ENCODE measurements at regions not wholly inside any gene's neighbourhood (a gene's known extent, or its start where the extent isn't known, plus 50 kb on each side); places are given as distances from the start of the nearest gene placed in this dataset.

DNA sequence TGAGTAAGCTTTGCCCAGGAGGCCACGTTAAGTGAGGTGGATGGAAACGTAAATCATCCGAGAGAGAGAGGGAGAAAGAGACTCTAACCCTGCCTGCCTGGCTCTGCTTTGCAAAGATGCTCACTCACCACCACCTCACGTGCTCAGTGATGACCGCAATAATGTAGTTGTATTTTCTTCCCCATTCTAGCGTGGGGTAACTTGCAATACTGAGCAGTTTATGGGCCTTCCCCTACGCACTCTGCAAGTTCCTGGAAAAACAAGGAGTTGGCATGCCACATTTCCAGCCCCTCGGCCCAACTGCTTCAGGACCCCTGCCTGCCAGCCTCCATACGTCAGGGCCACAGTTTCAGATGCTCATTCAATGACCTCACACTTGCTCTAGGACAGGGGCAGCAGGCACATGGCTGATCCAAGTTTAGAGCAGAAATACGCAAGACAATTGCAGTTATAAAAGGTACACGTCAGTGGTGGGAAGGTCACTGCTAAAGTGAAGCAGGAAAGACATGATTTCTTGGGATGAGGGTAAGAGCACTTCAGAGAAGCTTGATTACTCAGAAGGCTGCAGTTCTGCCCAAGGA is 112.5 kb upstream of the RAB4A start:
- no peak overlapping the region for H3K4ac ChIP-seq (ENCODE audit: low read depth, low read length)
- H3K4me3 ChIP-seq (ENCODE audit: low read length), result no peak overlapping the region
- no peaks in the 10 kb centered on the region for H3K79me1 ChIP-seq (ENCODE audit: low read length)
- no peaks in the 10 kb centered on the region for H3K27me3 ChIP-seq (ENCODE audit: insufficient read depth, low read length, poor library complexity)
- no peak overlapping the region for H3K23ac ChIP-seq (ENCODE audit: low read length)
- H3K4me2 ChIP-seq (ENCODE audit: low read length), result no peak overlapping the region
- no peaks in the 10 kb centered on the region for H3K79me2 ChIP-seq (ENCODE audit: control insufficient read depth, insufficient read depth, low read length)
- DNase-seq, result no peak
- no peak overlapping the region for H2BK15ac ChIP-seq (replicated peaks; ENCODE audit: low read depth)
- no peaks in the 10 kb centered on the region for H3K4me1 ChIP-seq (ENCODE audit: control insufficient read depth, low read depth, low read length)
- no peak overlapping the region for H3K27ac ChIP-seq (ENCODE audit: low read depth, low read length)
- no peak overlapping the region for H2BK120ac ChIP-seq (ENCODE audit: low read depth, low read length)
- no peak overlapping the region for H4K5ac ChIP-seq (ENCODE audit: low read length)
- no peak overlapping the region for H3K56ac ChIP-seq (ENCODE audit: low read length)
- H3K9ac ChIP-seq (ENCODE audit: low read length), result no peak overlapping the region
- no peaks in the 10 kb centered on the region for H3K36me3 ChIP-seq (ENCODE audit: control insufficient read depth, insufficient read depth, low read length)
- H2AK5ac ChIP-seq (ENCODE audit: low read length), result no peak overlapping the region
- no peak overlapping the region for H3K18ac ChIP-seq (ENCODE audit: low read length)
- H4K8ac ChIP-seq (ENCODE audit: low read depth, low read length), result no peak overlapping the region
- no CpG with 5 or more reads among the region's 11 CpGs for WGBS (ENCODE audit: extremely low coverage, insufficient coverage, low lambda C conversion rate)
- H2BK5ac ChIP-seq (ENCODE audit: low read length), result no peak overlapping the region

DNA sequence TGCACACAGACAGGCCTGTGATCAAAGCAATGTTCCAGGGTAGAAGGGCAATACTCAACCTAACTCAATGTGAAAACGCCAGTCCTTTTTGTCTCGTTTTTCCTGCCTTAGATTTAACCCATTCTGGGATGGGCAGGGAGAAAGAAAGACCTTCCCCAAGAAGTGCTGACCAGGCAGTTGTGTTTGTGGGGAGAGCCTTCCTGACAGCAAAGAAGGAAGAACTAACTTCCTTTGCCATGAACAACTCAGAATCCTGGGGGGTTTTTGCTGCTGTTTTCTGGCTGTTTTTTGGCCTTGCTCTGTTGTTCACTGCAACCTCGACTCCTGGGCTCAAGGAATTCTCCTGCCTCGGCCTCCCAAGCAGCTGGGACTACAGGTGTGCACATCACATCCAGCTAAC is 112.0 kb upstream of the RAB4A start:
- DNase-seq, result no peak
- Histone ChIP-seq H3K27me3 (ENCODE audit: insufficient read depth, low read length, poor library complexity) (no peaks in the 10 kb centered on the region), H3K79me1 (ENCODE audit: low read length) (no peaks in the 10 kb centered on the region), H2BK5ac (ENCODE audit: low read length) (no peak overlapping the region), H3K4me3 (ENCODE audit: low read length) (no peak overlapping the region), H3K79me2 (ENCODE audit: control insufficient read depth, insufficient read depth, low read length) (no peaks in the 10 kb centered on the region), H3K4me2 (ENCODE audit: low read length) (no peak overlapping the region), H3K4me1 (ENCODE audit: control insufficient read depth, low read depth, low read length) (no peaks in the 10 kb centered on the region), H3K27ac (ENCODE audit: low read depth, low read length) (no peak overlapping the region), H2BK15ac (replicated peaks; ENCODE audit: low read depth) (no peak overlapping the region), H3K36me3 (ENCODE audit: control insufficient read depth, insufficient read depth, low read length) (no peaks in the 10 kb centered on the region), H3K4ac (ENCODE audit: low read depth, low read length) (no peak overlapping the region), H3K23ac (ENCODE audit: low read length) (no peak overlapping the region), H3K18ac (ENCODE audit: low read length) (no peak overlapping the region), H4K5ac (ENCODE audit: low read length) (no peak overlapping the region), H2AK5ac (ENCODE audit: low read length) (no peak overlapping the region), H4K8ac (ENCODE audit: low read depth, low read length) (no peak overlapping the region), H3K56ac (ENCODE audit: low read length) (no peak overlapping the region), H2BK120ac (ENCODE audit: low read depth, low read length) (no peak overlapping the region), H3K9ac (ENCODE audit: low read length) (no peak overlapping the region)
- no CpG with 5 or more reads among the region's 4 CpGs for WGBS (ENCODE audit: extremely low coverage, insufficient coverage, low lambda C conversion rate)

DNA sequence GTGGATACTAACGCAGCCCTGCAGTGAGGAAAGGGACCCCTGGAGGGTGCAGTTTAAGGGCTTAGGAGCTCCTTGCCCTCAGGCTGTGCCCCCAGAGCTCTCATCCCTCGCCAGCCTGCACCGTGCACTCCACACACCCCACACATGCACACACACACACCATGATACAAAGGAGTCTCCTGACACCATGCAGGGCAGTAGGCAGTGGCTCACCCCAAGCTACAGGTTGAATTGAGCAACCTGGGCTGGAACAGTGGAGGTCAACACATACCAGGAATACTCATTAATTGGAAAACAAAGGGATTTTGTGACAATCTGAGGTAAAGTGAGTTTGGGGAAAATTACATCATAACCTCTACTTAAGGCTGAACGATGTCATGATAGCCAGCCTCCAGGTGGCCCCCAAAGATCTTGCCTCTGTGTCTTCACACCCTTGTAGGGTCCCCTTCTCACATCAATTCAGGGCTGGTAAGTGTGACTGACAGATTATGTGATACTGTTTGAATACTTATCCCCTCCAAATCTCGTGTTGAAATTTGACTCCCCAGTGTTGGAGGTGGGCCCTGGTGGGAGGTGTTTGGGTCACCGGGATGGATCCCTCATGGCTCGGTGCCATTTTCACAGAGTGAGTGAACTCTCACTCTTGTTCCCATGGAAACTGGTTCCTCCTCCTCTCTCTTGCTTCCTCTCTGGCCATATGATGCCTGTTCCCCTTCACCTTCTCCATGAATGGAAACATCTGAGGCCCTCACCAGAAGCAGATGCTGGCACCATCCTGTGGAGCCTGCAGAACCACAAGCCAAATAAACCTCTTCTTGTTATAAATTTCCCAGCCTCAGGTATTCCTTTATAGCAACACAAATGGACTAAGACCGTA is 111.0 kb upstream of the RAB4A start:
- Histone ChIP-seq H3K18ac (ENCODE audit: low read length) (no peak overlapping the region), H3K23ac (ENCODE audit: low read length) (no peak overlapping the region), H2AK5ac (ENCODE audit: low read length) (no peak overlapping the region), H3K79me1 (ENCODE audit: low read length) (no peaks in the 10 kb centered on the region), H2BK120ac (ENCODE audit: low read depth, low read length) (no peak overlapping the region), H3K4me3 (ENCODE audit: low read length) (no peak overlapping the region), H2BK15ac (replicated peaks; ENCODE audit: low read depth) (no peak overlapping the region), H3K36me3 (ENCODE audit: control insufficient read depth, insufficient read depth, low read length) (no peaks in the 10 kb centered on the region), H3K27me3 (ENCODE audit: insufficient read depth, low read length, poor library complexity) (no peaks in the 10 kb centered on the region), H3K9ac (ENCODE audit: low read length) (no peak overlapping the region), H3K4me1 (ENCODE audit: control insufficient read depth, low read depth, low read length) (no peaks in the 10 kb centered on the region), H4K5ac (ENCODE audit: low read length) (no peak overlapping the region), H3K4ac (ENCODE audit: low read depth, low read length) (no peak overlapping the region), H3K79me2 (ENCODE audit: control insufficient read depth, insufficient read depth, low read length) (no peaks in the 10 kb centered on the region), H3K4me2 (ENCODE audit: low read length) (no peak overlapping the region), H3K56ac (ENCODE audit: low read length) (peak overlapping the region; percentile 47), H3K27ac (ENCODE audit: low read depth, low read length) (no peak overlapping the region), H2BK5ac (ENCODE audit: low read length) (no peak overlapping the region), H4K8ac (ENCODE audit: low read depth, low read length) (no peak overlapping the region)
- peak; percentile 31 for DNase-seq
- WGBS (ENCODE audit: extremely low coverage, insufficient coverage, low lambda C conversion rate), result no CpG with 5 or more reads among the region's 8 CpGs

DNA sequence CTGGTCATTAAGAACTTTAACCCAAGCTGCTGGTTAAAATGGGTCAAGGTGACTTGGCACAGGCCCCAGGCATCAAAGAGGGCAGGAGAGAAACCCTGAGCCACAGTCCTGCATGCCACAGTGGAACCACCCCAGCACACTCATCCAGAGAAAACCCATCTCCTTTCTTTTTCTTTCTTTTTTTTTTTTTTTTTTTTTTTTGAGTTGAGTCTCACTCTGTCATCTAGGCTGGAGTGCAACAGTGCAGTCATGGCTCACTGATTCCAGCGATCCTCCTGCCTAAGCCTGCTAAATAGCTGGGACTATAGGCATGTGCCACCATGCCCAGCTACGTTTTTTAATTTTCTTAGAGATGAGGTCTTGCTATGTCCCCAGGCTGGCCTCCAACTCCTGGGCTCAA is 109.2 kb upstream of the RAB4A start:
- Histone ChIP-seq H3K36me3 (ENCODE audit: control insufficient read depth, insufficient read depth, low read length) (no peaks in the 10 kb centered on the region), H4K8ac (ENCODE audit: low read depth, low read length) (no peak overlapping the region), H3K27ac (ENCODE audit: low read depth, low read length) (no peak overlapping the region), H3K23ac (ENCODE audit: low read length) (no peak overlapping the region), H2BK15ac (replicated peaks; ENCODE audit: low read depth) (no peak overlapping the region), H3K4me2 (ENCODE audit: low read length) (no peak overlapping the region), H3K9ac (ENCODE audit: low read length) (no peak overlapping the region), H3K79me1 (ENCODE audit: low read length) (no peaks in the 10 kb centered on the region), H2BK5ac (ENCODE audit: low read length) (no peak overlapping the region), H3K27me3 (ENCODE audit: insufficient read depth, low read length, poor library complexity) (no peaks in the 10 kb centered on the region), H3K79me2 (ENCODE audit: control insufficient read depth, insufficient read depth, low read length) (no peaks in the 10 kb centered on the region), H2BK120ac (ENCODE audit: low read depth, low read length) (no peak overlapping the region), H2AK5ac (ENCODE audit: low read length) (no peak overlapping the region), H3K56ac (ENCODE audit: low read length) (no peak overlapping the region), H3K4me3 (ENCODE audit: low read length) (no peak overlapping the region), H3K4me1 (ENCODE audit: control insufficient read depth, low read depth, low read length) (no peaks in the 10 kb centered on the region), H3K4ac (ENCODE audit: low read depth, low read length) (no peak overlapping the region), H3K18ac (ENCODE audit: low read length) (no peak overlapping the region), H4K5ac (ENCODE audit: low read length) (no peak overlapping the region)
- DNase-seq, result no peak
- no CpG with 5 or more reads among the region's 2 CpGs for WGBS (ENCODE audit: extremely low coverage, insufficient coverage, low lambda C conversion rate)

DNA sequence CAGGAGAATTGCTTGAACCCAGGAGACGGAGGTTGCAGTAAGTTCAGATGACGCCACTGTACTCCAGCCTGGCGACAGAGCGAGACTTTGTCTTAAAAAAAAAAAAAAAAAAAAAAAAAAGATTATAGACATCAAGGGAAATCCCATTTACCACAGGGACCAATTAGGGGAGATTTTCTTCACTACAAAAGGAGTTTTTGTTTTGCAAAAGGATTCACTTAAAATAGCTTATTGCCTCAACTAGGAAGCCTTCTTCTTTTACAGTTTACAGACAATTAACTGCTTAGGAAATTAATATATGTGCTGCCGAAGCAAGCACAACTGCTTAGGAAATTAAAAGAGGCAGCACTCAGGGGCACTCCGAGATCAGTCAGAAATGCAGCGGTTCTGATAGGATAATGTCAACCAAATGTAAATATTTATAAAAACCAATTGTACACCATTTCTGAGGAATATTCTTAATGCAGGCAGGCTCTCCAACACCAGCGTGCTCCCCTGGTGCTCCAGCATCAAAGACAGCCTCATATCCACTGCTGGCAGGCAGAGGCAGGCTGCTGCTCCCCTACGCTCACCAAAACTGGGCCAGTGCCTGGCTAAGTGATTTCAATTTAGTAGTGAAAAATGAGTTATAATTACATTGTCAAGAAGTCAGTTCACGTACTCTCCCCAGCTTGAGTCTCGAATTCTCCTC is 107.9 kb upstream of the RAB4A start:
- no peak overlapping the region for H2BK15ac ChIP-seq (replicated peaks; ENCODE audit: low read depth)
- H3K27ac ChIP-seq (ENCODE audit: low read depth, low read length), result no peak overlapping the region
- no peak overlapping the region for H2AK5ac ChIP-seq (ENCODE audit: low read length)
- no peaks in the 10 kb centered on the region for H3K27me3 ChIP-seq (ENCODE audit: insufficient read depth, low read length, poor library complexity)
- H2BK5ac ChIP-seq (ENCODE audit: low read length), result no peak overlapping the region
- no peak overlapping the region for H4K5ac ChIP-seq (ENCODE audit: low read length)
- no peaks in the 10 kb centered on the region for H3K79me1 ChIP-seq (ENCODE audit: low read length)
- no peaks in the 10 kb centered on the region for H3K79me2 ChIP-seq (ENCODE audit: control insufficient read depth, insufficient read depth, low read length)
- H3K4me2 ChIP-seq (ENCODE audit: low read length), result no peak overlapping the region
- no peaks in the 10 kb centered on the region for H3K4me1 ChIP-seq (ENCODE audit: control insufficient read depth, low read depth, low read length)
- no peak overlapping the region for H3K18ac ChIP-seq (ENCODE audit: low read length)
- H3K9ac ChIP-seq (ENCODE audit: low read length), result no peak overlapping the region
- H3K23ac ChIP-seq (ENCODE audit: low read length), result no peak overlapping the region
- no peak overlapping the region for H3K4me3 ChIP-seq (ENCODE audit: low read length)
- WGBS (ENCODE audit: extremely low coverage, insufficient coverage, low lambda C conversion rate), result no CpG with 5 or more reads among the region's 11 CpGs
- H3K4ac ChIP-seq (ENCODE audit: low read depth, low read length), result no peak overlapping the region
- no peaks in the 10 kb centered on the region for H3K36me3 ChIP-seq (ENCODE audit: control insufficient read depth, insufficient read depth, low read length)
- no peak overlapping the region for H3K56ac ChIP-seq (ENCODE audit: low read length)
- no peak overlapping the region for H2BK120ac ChIP-seq (ENCODE audit: low read depth, low read length)
- no peak overlapping the region for H4K8ac ChIP-seq (ENCODE audit: low read depth, low read length)
- no peak for DNase-seq

Data from mesendoderm (in vitro differentiated cells).